ENCODE measurements at regions not wholly inside any gene's neighbourhood (a gene's known extent, or its start where the extent isn't known, plus 50 kb on each side); places are given as distances from the start of the nearest gene placed in this dataset.

DNA sequence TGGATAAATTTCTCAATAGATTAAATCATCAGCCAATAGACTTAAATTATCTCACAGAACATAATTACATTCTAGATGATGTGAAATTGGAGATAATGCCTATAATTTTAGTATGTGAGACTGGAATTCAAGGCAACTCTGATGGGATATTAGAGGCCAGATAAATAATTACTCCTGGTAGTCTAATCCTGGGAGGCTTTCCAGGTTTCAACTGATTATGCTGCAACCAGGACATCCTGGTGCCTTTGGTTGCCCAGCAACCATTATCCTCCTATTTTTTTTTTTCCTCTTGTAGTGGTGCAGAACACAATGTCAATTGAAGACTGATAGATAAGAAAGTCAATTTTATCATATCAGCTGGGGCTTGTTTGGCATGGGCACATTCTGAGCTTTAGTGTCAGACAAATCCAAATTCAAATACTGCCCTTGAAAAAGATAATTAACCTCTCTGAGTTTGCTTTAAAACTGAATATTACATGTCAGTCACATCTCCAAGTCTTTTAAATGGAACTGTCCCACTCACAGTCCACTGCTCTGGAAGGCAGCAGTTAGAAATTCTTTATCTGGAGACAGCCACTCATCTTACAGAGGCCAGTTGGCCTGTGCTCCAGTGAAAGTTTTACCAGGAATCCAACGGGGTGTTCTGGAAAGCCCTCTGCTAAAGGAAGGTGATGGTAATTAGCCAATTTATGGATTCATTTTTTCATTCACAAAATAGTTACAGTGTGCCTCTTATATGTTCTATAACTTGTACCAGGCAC is 95.3 kb upstream of the GUCY1A1 start:
- no peaks in the 10 kb centered on the region for H3K36me3 ChIP-seq (ENCODE audit: insufficient read depth, low read length)

DNA sequence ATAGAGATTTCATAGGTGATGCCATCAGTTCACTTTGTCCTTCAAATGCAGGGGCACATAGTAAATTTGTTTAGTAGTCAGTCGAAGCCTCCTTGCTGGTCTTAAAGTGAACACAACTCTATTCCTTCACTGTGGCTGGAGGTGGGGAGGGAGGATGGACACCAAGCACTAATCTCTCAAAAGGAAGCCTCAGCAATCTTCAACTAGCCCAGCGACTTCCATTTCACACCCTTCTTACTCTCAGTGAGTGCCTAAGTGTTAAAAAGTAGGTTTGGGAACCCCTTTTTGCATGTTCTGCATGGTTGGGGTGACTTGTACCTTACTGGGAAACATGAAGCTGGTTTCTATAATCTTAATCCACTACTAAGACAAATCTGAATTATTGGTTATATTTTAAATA is 96.0 kb upstream of the GUCY1A1 start:
- H3K79me2 ChIP-seq (ENCODE audit: control insufficient read depth, insufficient read depth, low read length, unreplicated experiment) = no peaks in the 10 kb centered on the region
- H3K27me3 ChIP-seq (ENCODE audit: insufficient read depth, low read length) = no peaks in the 10 kb centered on the region
- H2AFZ ChIP-seq (ENCODE audit: low read length, unreplicated experiment) = no peak overlapping the region
- H3K4me1 ChIP-seq (ENCODE audit: control insufficient read depth, insufficient read depth, low read length, unreplicated experiment) = no peaks in the 10 kb centered on the region
- H3K36me3 ChIP-seq (ENCODE audit: insufficient read depth, low read length) = no peaks in the 10 kb centered on the region
- no peak overlapping the region for H3K4me3 ChIP-seq (ENCODE audit: low read depth, low read length)
- no peak overlapping the region for H3K27ac ChIP-seq (ENCODE audit: low read depth, low read length)

More for the DNA sequence above, 95.3 kb upstream of the GUCY1A1 start:
- Histone ChIP-seq H3K4me1 (ENCODE audit: control insufficient read depth, insufficient read depth, low read length, unreplicated experiment) (no peaks in the 10 kb centered on the region), H2AFZ (ENCODE audit: low read length, unreplicated experiment) (no peak overlapping the region), H3K27ac (ENCODE audit: low read depth, low read length) (no peak overlapping the region), H3K27me3 (ENCODE audit: insufficient read depth, low read length) (no peaks in the 10 kb centered on the region), H3K4me3 (ENCODE audit: low read depth, low read length) (no peak overlapping the region), H3K79me2 (ENCODE audit: control insufficient read depth, insufficient read depth, low read length, unreplicated experiment) (no peaks in the 10 kb centered on the region)

DNA sequence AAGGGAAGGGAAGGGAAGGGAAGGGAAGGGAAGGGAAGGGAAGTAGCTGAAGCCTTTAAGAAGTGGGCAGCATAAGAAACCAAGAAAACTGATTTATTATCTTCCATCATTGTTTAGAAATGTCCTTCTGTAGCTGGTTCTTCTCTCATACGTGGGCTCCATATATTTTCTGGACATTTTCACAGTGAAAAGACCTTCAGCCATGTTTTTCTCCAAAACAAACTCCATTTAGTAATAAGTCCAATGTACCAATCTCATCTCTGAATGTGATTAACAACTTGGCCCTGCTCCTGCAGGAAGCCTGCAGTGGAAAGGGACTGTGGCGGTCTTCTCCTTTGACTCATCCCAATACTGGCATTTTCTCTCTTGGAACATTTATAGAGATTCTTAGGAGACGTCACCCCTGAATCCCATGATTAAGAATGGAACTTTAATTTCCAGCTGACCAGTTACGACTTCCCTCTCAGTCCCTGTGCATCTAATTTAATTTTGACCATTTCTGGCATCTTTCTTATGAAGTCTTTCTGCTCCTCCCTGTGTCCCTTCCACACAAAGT is 96.6 kb upstream of the GUCY1A1 start:
- Histone ChIP-seq H2AFZ (ENCODE audit: low read length, unreplicated experiment) (no peak overlapping the region), H3K4me1 (ENCODE audit: control insufficient read depth, insufficient read depth, low read length, unreplicated experiment) (no peaks in the 10 kb centered on the region), H3K79me2 (ENCODE audit: control insufficient read depth, insufficient read depth, low read length, unreplicated experiment) (no peaks in the 10 kb centered on the region), H3K4me3 (ENCODE audit: low read depth, low read length) (no peak overlapping the region), H3K27me3 (ENCODE audit: insufficient read depth, low read length) (no peaks in the 10 kb centered on the region), H3K27ac (ENCODE audit: low read depth, low read length) (no peak overlapping the region), H3K36me3 (ENCODE audit: insufficient read depth, low read length) (no peaks in the 10 kb centered on the region)

DNA sequence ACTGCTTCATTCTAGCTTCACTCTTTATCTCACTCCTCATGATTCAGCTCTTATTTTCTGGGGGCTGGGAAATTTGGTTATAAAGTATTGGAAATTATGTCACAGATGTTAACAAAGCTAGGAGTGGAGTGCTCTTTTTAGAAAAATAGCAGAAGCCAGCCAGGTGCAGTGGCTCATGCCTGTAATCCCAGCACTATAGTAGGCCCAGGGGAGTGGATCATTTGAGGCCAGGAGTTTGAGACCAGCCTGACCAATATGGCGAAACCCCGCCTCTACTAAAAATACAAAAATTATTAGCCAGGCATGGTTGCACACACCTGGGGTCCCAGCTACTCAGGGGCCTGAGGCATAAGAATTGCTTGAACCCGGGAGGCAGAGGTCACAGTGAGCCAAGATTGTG is 97.2 kb upstream of the GUCY1A1 start:
- no peaks in the 10 kb centered on the region for H3K79me2 ChIP-seq (ENCODE audit: control insufficient read depth, insufficient read depth, low read length, unreplicated experiment)
- H2AFZ ChIP-seq (ENCODE audit: low read length, unreplicated experiment) = no peak overlapping the region
- no peak overlapping the region for H3K27ac ChIP-seq (ENCODE audit: low read depth, low read length)
- H3K4me1 ChIP-seq (ENCODE audit: control insufficient read depth, insufficient read depth, low read length, unreplicated experiment) = no peaks in the 10 kb centered on the region
- no peak overlapping the region for H3K4me3 ChIP-seq (ENCODE audit: low read depth, low read length)
- no peaks in the 10 kb centered on the region for H3K27me3 ChIP-seq (ENCODE audit: insufficient read depth, low read length)
- H3K36me3 ChIP-seq (ENCODE audit: insufficient read depth, low read length) = no peaks in the 10 kb centered on the region

DNA sequence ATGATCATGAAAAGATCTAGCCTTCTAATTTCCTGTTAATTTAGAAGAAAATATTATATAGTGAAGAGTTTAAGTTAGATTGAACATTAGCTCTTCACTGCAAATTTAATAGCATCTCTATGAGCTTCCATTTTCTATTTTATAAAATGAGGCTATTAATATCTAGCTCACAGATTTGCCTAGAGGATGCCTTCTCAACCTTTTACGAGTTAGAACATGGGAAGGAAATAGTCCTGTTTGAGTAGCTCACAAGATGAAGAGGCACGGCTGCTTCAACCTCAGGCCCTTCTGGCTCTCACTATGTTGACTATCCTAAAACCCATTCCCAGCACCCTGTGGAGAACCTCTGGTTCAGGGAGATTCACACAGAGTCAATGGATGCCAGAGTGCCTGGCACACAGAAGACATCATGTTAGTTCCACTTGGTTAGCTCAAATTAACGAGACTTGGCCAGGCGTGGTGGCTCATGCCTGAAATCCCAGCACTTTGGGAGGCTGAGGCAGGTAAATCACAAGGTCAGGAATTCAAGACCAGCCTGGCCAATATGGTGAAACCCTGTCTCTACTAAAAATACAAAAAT is 97.9 kb upstream of the GUCY1A1 start:
- no peaks in the 10 kb centered on the region for H3K27me3 ChIP-seq (ENCODE audit: insufficient read depth, low read length)
- H3K79me2 ChIP-seq (ENCODE audit: control insufficient read depth, insufficient read depth, low read length, unreplicated experiment) = no peaks in the 10 kb centered on the region
- no peaks in the 10 kb centered on the region for H3K36me3 ChIP-seq (ENCODE audit: insufficient read depth, low read length)
- no peak overlapping the region for H2AFZ ChIP-seq (ENCODE audit: low read length, unreplicated experiment)
- H3K4me3 ChIP-seq (ENCODE audit: low read depth, low read length) = no peak overlapping the region
- no peaks in the 10 kb centered on the region for H3K4me1 ChIP-seq (ENCODE audit: control insufficient read depth, insufficient read depth, low read length, unreplicated experiment)
- H3K27ac ChIP-seq (ENCODE audit: low read depth, low read length) = no peak overlapping the region

DNA sequence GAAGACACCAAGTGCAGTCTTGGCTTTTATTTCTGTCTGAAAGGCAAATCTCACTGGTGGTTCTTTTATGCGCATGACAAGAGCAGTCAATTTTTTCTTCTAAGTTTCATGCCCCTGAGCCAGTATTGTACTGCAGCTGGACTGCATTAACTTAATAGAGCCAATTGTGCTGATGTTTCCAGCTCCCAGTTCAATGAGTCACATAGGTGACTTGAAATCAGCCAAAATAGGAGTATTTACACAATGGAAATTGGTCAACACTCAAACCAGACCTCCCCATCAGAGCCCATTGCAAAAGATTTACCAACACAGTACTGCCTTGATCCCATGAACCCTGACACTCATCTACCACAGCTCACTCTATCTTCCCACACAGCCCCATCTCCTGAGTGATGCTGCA is 100.3 kb upstream of the GUCY1A1 start:
- Histone ChIP-seq H3K4me1 (ENCODE audit: control insufficient read depth, insufficient read depth, low read length, unreplicated experiment) (no peaks in the 10 kb centered on the region), H3K4me3 (ENCODE audit: low read depth, low read length) (no peak overlapping the region), H3K79me2 (ENCODE audit: control insufficient read depth, insufficient read depth, low read length, unreplicated experiment) (no peaks in the 10 kb centered on the region), H2AFZ (ENCODE audit: low read length, unreplicated experiment) (no peak overlapping the region), H3K36me3 (ENCODE audit: insufficient read depth, low read length) (no peaks in the 10 kb centered on the region), H3K27ac (ENCODE audit: low read depth, low read length) (no peak overlapping the region), H3K27me3 (ENCODE audit: insufficient read depth, low read length) (no peaks in the 10 kb centered on the region)

DNA sequence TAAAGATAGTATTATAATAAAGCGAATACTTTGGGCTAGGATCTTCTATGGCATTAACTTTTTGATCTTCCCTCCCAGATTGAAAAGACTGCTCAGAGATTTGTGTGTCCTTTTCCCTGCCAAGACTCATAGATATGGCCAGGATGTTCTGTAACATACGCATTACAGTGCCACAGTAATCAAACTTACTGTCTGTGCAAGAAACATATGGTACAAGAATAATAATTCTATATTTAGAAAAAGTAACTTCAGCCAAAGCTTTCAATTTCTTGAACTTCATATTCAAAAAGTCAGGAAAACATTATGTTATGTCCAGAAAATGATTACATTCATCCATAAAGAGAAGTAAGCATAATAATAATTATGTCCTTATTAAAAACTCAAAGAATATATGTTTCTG is 100.9 kb upstream of the GUCY1A1 start:
- H3K4me1 ChIP-seq (ENCODE audit: control insufficient read depth, insufficient read depth, low read length, unreplicated experiment) = no peaks in the 10 kb centered on the region
- H3K27ac ChIP-seq (ENCODE audit: low read depth, low read length) = no peak overlapping the region
- no peaks in the 10 kb centered on the region for H3K79me2 ChIP-seq (ENCODE audit: control insufficient read depth, insufficient read depth, low read length, unreplicated experiment)
- H3K27me3 ChIP-seq (ENCODE audit: insufficient read depth, low read length) = no peaks in the 10 kb centered on the region
- no peak overlapping the region for H3K4me3 ChIP-seq (ENCODE audit: low read depth, low read length)
- no peaks in the 10 kb centered on the region for H3K36me3 ChIP-seq (ENCODE audit: insufficient read depth, low read length)
- H2AFZ ChIP-seq (ENCODE audit: low read length, unreplicated experiment) = no peak overlapping the region

DNA sequence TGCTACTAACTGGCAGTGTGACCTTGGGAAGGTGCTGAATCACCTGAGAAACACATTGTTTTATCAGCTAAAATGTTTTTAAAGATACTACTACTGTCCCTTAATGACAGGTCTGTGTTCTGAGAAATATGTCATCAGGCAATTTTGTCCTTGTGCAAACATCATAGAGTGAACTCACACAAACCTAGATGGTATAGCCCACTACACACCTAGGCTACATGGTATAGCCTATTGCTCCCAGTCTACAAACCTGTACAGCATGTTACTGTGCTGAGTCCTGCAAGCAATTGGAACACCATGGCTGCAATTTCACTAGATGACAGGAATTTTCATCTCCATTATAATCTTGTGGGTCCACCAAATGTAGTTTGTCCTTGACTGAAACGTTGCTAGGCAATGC is 101.3 kb upstream of the GUCY1A1 start:
- Histone ChIP-seq H3K36me3 (ENCODE audit: insufficient read depth, low read length) (no peaks in the 10 kb centered on the region), H3K79me2 (ENCODE audit: control insufficient read depth, insufficient read depth, low read length, unreplicated experiment) (no peaks in the 10 kb centered on the region), H3K27me3 (ENCODE audit: insufficient read depth, low read length) (no peaks in the 10 kb centered on the region), H3K4me3 (ENCODE audit: low read depth, low read length) (no peak overlapping the region), H3K4me1 (ENCODE audit: control insufficient read depth, insufficient read depth, low read length, unreplicated experiment) (no peaks in the 10 kb centered on the region), H2AFZ (ENCODE audit: low read length, unreplicated experiment) (no peak overlapping the region), H3K27ac (ENCODE audit: low read depth, low read length) (no peak overlapping the region)

DNA sequence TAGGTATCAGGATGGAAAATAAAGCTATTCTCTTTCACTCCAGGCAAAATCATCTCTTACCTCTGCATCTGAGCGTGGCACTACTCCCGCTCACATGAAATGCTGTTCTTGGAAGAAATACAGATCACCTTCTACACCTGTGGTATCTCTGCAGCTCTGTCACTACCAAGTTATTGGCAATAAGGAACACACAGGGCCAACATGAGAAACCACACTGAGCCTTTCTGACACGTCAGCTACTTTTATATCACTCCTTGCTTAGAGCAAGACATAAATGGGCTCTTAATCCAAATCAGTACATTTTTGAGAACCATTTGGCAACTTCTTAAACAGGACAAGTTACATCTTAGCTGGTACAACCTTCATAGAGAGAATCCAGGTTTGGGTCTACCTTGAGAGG is 101.8 kb upstream of the GUCY1A1 start:
- Histone ChIP-seq H3K27me3 (ENCODE audit: insufficient read depth, low read length) (no peaks in the 10 kb centered on the region), H2AFZ (ENCODE audit: low read length, unreplicated experiment) (no peak overlapping the region), H3K79me2 (ENCODE audit: control insufficient read depth, insufficient read depth, low read length, unreplicated experiment) (no peaks in the 10 kb centered on the region), H3K36me3 (ENCODE audit: insufficient read depth, low read length) (no peaks in the 10 kb centered on the region), H3K27ac (ENCODE audit: low read depth, low read length) (no peak overlapping the region), H3K4me1 (ENCODE audit: control insufficient read depth, insufficient read depth, low read length, unreplicated experiment) (no peaks in the 10 kb centered on the region), H3K4me3 (ENCODE audit: low read depth, low read length) (no peak overlapping the region)

DNA sequence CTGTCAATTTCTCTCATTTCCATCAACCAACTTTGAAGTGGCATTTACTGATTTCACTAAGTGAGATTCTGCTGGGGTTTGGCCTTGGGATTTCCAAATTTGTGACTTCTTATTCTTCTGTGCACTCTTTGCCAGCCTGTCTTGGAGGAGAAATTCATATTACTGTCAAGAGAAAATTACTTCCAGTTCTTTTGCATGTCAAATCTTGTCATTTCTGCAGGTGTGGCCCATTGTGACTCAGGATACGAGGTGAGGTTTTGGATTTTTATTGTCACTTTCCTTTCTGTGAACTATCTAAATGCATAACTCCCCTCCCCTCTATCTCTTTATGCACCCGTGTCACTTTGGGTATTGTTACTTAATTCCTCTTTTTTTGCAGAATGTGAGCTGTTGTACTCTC is 102.6 kb upstream of the GUCY1A1 start:
- Histone ChIP-seq H3K27me3 (ENCODE audit: insufficient read depth, low read length) (no peaks in the 10 kb centered on the region), H3K4me3 (ENCODE audit: low read depth, low read length) (no peak overlapping the region)

DNA sequence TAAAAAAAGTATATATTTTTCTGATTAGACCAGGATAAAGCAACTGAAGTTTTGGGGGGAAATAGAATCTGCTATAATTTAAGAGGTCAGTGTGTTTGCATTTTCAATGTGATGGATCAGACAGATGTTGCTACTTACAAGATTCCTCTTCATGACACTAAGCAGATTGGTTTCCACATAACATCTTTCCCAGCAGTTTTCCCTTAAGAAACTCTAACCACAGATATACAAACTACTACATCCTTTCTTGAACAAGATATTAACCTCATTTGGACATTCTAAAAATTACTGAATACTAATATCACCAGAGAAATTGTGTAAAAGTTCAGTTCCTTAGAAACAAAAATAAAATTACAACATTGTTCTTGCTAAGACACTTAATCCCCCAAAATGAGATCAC is 106.7 kb upstream of the GUCY1A1 start:
- H3K27me3 ChIP-seq (ENCODE audit: insufficient read depth, low read length) = no peaks in the 10 kb centered on the region
- no peak overlapping the region for H3K4me3 ChIP-seq (ENCODE audit: low read depth, low read length)
- H3K36me3 ChIP-seq (ENCODE audit: insufficient read depth, low read length) = no peaks in the 10 kb centered on the region
- no peak overlapping the region for H2AFZ ChIP-seq (ENCODE audit: low read length, unreplicated experiment)
- H3K4me1 ChIP-seq (ENCODE audit: control insufficient read depth, insufficient read depth, low read length, unreplicated experiment) = no peaks in the 10 kb centered on the region
- no peaks in the 10 kb centered on the region for H3K79me2 ChIP-seq (ENCODE audit: control insufficient read depth, insufficient read depth, low read length, unreplicated experiment)
- H3K27ac ChIP-seq (ENCODE audit: low read depth, low read length) = no peak overlapping the region

More for the DNA sequence above, 102.6 kb upstream of the GUCY1A1 start:
- Histone ChIP-seq H3K27ac (ENCODE audit: low read depth, low read length) (no peak overlapping the region), H3K4me1 (ENCODE audit: control insufficient read depth, insufficient read depth, low read length, unreplicated experiment) (no peaks in the 10 kb centered on the region), H2AFZ (ENCODE audit: low read length, unreplicated experiment) (no peak overlapping the region), H3K36me3 (ENCODE audit: insufficient read depth, low read length) (no peaks in the 10 kb centered on the region), H3K79me2 (ENCODE audit: control insufficient read depth, insufficient read depth, low read length, unreplicated experiment) (no peaks in the 10 kb centered on the region)

Measured in ACC112 (cell line).